HK-2 (cell line): ENCODE measurements at regions not wholly inside any gene's neighbourhood (a gene's known extent, or its start where the extent isn't known, plus 50 kb on each side); places are given as distances from the start of the nearest gene placed in this dataset.

Experiments used
- DNase-seq: peaks from one replicate; pipeline ENCODE4 v3.0.0-alpha.2; 2018; ENCODE audit not compliant: unreplicated experiment

DNA sequence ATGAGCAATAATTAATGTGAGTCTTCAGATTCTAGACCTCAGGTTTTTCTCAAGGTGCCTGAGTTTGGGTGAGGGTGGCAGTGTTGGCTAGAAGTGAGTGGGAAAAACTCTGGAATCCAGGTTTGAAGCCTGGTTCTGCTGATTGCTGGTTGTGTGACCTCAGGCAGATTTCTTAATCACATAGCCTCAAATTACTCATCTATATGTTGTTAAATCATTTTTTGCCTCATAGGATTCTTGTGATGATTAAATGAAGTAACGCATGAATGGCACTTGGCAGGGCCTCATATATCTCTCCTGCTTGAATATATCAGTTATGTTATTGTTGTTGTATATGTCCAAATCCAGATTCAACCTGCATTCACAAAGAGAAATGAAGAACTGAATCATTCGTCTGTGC is 60.5 kb downstream of the NR2F2 start:
- no peak for DNase-seq

DNA sequence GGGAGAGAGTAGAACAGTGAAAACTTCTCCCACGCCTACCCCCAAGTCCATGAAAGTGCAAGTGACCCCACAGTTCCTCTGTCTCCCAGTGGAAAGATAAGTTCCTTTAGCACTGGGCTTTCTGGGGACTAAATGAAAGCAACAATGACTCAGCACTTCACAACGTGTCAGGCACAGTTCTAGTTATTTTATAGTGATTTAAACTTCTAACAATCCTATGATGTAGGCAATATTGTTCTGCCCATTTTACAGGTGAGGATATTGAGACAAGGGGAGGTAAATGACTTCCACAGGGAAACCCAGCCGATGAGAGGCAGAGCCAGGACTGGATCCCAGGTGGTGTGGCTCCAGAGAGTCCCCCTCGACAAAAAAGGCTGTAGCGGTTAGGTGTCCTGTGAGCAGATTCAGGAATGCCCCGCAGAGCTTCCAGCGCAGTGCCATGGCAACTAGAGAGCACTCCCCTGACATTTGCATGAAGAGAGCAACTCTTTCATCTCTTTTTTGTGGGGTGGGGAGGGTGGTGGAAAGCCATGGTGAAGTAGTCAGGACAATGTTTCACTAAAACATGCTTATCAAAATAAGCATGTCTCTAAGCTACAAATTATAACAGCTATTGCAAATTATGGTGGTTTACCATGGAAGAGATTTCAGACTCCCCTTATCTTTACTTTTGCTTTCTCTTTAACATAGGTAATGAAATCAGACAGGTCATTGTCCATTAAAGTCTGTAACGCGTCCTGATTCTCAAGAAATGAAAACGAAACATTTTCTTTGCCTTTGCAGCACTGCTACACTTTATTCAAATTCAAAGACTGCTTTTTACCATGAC is 62.1 kb downstream of the NR2F2 start:
- DNase-seq: no peak

DNA sequence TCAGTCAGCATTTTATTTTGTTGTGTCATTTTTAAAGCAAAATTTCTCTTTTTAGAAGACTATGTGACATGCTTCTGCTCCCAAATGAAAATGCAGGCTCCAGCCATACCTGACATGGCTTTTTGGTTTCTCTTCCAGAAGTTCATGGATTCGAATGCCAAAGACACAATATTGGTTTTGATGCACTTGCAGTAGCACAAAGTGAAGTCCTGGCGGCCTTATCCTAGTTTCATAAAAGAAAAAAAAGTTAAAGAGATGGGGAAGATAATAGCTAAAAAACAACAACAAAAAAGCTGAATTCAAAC is 62.7 kb downstream of the NR2F2 start:
- no peak for DNase-seq

DNA sequence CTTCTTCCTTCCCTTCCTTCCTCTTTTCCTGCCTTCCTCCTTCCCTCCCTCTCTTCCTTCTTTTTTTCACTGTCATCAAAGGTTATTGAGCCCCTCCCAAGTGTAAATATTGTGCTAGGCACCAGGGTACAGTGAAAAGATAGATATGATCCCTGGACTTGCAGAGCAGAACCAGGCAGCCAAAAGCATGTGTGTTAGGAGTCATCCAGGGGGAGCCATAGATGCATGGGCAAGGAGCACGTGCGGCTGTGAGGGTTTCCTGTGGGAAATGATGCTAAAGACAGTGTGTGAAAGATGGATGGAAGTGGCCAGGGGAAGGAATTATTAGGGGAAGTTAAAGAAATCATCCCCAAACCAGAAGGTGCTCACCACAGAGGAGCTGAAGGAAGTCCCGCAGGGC is 65.2 kb downstream of the NR2F2 start:
- DNase-seq: no peak

DNA sequence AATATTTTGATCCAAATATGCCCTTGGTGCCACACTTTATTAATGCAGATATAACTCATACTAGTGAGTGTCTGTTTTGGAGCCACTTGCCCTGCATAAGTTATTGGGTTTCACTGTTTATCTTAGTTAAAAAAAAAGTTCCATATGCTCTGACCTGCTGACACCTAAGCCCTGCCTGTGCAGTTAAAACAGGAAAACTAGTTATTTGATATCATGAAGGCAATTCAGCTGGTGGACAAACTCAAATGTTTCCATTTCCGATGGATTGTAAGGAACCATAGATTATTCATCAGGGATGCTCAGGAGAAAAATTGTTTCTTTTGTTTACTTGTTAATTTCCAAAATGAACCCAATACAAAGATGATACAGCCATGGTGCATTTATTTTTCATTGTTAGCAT is 68.3 kb downstream of the NR2F2 start:
- no peak for DNase-seq

DNA sequence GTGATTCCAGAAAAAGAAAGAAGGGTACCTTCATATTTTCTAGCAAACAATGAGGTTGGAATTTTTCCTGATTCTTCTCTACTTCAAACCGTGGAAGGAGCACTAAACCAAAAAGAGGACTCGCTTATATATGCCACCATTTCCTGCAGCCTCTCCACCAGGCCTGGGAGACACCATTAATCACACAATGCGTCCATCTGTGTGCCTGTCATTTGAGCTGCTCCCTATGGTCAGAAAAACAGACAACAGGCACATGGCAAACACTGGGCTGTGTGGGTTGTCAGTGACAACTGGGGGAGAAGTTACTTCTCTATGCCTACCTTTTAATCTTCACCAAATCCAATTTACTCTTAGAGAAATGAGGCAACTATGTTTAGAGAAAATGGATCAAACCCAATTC is 71.9 kb downstream of the NR2F2 start:
- no peak for DNase-seq

DNA sequence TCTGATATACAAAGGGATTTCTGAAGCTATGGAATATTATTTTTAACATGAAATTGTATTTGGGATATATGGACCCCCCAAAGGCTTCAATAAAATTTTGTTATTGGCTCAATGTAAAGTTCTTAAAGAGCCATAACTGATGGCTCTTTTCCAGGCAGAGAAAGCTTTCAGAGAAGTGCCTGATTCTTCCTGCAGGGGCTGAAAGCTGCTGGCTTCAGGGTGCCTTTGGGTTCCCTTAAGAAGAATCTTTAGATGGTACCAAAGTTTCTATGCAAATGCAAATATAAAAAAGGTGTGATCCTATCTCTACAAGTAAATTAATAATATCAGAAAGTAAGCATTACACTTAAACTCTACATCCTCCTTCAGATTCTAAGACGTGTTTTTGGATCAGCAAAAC is 72.6 kb downstream of the NR2F2 start:
- no peak for DNase-seq

DNA sequence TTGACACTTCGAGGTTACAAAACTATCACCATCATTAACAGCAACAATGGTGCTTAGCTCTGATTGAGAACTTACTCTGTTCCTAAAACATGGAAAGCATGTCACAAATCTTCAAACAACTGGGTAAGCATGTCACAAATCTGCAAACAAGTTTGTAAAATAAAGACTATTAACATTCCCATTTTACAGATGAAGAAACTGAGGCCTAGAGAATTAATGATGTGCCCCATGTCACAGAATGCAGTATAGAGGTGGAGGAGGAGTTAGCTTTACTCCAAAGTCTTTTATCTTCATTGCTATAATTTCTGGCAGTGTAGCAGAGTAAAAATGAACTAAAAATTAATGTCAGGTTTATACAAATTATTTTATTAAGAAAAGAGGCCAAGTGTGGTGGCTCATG is 73.4 kb downstream of the NR2F2 start:
- DNase-seq: no peak

DNA sequence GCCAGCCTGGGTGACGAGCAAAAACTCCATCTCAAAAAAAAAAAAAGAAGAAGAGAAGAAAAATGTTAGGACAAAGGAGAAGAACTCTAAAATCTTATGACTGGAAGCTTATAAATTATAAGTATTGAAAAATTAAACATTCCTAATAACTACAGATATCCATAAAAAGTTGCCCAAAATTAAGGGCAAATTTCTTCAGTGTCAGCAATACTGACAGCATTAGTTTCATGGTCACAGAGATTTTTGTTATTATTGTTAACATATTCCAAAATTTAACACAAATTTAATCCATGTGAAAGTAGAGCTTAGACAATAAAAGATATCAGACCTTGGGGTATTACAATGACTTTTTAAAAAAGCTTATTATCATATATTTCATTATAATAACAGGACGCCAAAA is 74.1 kb downstream of the NR2F2 start:
- no peak for DNase-seq

DNA sequence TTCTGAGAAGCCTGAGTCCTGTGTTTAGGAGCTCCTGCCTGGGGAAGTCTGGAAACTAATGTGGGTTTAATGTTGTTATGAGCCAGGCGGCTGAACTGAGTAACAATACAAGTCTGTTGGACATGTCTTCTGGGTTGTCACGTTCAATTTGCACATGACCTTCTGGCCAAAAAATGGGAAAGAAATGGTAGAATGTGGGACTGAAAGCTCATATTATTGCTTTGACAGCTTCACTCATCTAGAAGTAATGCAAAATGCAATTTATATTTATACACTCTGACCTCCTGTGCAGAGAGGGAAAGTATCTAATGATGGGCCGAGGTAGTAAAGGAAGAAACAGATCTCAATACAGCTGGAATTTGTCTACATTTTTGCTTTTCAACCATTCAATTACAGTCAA is 75.8 kb downstream of the NR2F2 start:
- no peak for DNase-seq

DNA sequence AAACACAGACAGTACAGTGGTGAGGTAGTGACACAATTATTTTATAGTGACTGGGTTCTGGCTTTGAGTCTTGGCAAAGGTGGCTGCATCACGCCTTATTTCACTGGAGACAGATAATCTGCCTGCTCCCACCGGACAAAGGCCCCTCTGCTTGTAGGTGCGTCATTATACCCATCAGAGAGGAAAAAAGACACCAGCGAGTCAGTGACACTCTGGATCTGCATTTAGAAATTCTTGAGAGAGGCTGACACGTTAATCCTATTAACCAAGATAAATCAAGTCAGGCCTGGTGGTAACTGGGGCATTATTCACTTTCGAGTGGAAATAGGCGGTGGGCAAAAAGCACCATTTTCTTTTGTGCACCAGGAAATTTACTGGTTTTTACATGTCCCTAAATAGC is 76.2 kb downstream of the NR2F2 start:
- DNase-seq: no peak

DNA sequence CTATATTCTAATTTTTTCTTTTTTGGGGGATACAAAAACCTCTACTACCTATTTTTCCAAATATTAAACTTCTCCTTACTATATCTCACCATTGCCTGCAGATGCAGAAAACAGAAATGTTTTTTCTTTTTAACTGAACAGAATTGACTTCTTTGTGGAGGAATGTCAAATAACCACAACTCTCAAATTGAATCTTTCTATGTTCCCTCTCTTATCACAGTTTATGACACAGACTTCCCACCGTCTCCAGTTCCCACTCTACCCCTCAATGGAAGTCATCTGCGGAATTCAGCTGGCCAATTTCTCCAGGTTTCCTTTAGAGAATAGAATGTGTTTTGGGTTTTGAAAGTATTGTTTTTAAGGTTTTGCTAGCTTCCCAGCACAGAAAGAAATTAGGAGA is 77.0 kb downstream of the NR2F2 start:
- DNase-seq: no peak

DNA sequence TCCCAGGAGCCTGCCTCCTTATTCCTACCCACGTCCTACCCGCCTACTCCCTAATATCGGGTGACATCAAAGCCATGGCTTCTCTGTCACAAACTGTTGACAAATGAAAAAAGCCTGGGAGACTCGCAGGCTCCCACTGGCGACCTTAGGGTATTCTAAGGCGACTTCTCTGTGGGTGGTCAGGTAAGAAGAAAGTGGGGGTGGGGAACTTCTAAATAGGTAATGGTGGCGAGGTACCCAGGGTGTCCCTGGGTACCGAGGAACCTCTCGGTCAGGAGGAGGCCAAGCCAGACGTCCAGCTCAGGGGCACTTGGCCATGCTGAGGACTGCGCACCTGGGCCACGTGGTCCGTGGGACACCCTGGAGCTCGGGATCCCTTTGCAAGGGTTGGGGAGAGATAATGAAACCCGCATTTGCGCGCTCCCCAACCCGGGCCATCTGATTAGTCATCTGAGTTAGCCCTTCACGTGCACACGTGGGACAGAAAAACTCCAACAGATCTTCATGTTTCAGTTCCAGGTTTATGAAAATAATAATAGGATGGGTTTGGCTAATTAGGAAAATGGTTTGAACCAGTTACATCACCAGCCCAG is 78.2 kb downstream of the NR2F2 start:
- no peak for DNase-seq

DNA sequence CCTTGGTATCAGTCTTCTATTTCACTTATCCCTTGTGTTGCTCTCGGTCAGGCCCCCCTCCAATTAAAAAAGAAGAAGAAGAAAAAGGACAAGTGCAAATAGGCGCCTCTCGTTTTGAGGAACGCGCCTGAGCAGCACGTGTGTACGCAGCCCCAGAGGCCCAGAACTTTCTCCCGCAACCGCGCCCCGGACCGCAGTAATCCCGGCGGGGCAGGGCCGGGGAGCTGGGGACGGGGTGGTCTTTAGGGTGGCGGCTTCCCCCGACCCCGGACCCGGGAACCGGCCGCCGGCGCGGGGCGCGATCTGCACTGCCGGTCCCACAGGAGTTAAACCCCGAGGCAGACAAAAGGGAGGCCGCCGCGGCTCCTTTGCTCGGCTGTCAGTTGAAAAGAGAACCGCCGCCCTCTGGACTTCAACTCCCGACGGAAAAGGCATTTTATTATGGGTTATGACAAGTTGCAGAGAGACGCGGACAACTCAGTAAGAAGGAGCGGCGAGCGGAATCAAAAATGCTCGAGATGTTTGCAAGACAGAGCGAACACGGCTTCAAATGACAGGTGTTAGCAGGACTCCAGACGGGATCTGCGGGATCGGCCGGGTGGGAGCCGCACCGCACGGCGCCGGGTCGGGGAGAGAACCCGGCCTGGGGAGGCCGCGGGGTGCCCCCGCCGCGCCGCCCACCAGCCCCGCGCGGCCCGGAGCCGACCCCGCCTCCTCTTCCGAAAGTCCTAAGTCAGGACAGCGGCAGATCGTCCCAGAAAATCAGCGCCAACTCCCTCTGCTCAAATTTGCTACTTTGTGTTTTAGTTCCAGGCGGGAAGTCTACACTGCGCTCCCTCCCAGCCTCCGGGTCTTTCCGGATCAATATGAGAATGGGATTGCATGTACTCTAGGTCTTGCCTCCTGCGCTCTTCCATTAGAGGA is 79.0 kb downstream of the NR2F2 start:
- no peak for DNase-seq

DNA sequence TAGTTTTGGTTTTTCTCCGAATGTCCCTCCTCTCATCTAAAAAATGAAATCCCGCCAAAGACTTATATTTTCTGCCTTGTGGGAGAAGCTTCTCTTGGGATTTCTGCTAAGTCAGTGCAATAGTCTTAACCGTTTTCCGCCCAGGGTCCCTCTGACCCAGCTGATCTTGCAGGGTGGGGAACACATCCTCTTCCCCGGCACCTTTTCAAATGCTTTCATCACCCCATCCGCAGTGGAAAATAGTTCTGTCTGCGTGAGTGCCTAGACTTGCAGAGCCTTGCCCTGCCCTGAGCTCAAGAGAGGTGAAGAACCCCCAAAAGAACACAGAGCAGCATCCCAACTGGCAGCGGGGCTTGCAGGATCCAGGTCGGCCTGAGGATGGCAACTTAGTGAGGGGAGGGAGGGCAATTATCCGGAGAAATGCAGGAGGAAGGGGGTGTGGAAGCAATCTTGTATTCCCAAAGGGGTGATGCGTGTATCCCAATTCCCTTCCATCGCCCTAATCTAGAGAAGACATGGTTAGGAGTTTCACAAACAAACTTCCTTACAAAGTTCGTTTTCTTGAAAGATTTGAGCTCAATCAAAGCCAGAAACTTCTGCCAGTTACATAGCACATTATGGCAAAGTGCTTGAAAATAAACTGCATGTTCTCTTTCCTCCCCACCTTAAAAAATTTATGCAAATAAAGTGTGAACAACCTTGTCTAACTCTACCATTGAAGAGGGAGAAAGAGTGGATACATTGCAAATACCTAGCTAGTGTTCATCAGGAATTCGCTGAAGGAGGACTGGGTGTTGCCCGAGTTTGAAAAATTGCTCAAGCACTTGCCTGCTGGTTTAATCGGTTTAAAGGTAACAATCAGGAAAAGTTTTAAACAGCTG is 79.9 kb downstream of the NR2F2 start:
- no peak for DNase-seq

DNA sequence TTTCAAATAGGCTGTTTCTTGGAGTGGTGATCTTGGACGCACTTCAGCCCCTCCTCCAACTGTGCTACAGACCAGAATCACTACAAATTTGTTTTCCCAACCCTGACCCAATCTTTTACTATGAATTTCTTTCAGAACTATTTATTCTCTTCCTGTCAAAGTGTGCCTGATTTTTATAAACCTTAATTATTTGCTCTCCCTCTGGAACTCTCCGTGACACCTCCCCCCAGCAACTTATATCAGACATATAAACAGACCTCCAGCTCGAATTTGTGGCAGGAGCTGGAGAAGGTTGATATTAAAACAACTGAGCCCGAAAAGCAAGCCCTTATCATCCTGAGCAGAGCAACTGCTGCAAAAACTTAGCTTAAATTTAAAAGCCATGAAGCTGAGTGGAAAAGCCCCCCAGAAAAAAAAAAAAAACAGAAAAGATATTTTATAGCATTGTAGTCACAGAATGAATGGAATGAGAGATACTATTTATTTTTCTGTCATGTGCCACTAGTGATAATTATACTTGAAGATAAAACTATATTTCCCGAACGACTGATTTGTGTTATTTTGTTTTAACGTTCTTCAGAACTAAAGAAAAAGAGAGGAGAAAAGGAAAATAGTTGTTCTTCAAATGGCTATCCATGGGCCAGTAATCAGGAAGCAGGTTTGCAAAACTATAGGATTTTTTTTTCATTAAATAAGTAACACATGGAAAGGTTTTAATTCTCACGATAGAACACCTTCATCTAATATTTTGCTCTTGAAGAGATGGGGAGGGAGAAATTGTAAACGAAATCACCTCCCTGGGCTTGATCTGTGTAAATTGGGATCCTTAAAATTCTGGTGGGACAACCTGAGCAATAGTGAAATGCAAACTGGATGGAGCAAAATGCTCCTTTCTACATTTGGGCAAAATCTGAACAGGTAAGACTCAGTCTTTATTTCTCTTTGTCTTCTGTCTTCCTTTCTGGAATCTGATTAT is 80.8 kb downstream of the NR2F2 start:
- no peak for DNase-seq

DNA sequence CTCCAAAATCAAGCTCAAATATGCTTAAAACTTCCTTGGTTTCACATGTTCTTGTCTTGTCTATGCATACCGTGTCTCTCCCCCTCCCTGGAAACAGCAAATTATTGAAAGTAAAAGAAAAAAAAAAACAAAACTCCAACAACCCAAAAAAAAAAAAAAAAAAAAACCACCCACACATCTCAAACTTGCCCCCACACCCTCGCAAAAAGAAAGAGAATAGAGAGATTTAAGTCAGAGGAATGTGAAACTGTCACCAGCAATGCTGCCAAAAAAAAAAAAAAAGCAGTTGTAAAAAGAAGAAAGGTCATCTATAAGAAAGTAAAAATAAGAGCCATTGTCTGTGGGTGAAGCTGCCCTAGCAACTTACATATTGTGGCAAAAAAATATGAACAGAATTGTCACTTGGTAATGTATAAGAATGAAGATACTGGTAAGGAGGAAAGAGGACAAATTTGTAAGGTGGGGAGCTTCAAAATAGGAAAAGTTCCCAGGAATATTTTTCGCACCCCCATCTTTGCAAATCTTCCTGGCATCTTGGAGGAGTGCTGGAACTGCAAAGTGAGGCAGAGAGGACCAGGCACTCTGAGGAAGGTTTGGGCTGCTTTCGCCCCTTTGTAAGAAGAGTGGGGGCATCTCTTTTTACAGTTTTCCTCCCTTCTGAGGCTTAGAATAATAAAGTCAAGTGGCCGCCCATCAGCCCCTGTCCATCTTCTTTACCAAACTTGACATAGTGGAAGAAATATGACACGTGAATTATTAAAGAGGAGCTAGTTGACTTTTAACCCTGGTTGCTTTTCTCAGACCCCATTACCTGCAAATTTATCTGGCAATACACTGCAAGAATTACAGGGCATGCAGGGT is 81.8 kb downstream of the NR2F2 start:
- no peak for DNase-seq

DNA sequence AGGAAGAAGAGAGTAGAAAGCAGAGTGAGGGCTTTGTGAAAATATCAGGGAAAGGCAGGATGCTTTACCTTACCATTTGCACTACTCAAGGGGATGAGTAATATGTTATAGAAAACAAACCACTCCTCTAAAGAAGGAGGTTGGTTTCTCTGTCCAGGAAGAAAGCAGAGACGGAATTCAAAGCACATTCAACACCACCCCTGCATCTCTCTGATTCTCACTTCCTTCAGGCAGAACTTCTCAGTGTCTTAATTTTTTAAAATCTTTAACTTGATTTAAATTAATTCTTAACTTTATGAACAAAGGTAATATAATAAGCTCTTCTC is 82.4 kb downstream of the NR2F2 start:
- DNase-seq: no peak

DNA sequence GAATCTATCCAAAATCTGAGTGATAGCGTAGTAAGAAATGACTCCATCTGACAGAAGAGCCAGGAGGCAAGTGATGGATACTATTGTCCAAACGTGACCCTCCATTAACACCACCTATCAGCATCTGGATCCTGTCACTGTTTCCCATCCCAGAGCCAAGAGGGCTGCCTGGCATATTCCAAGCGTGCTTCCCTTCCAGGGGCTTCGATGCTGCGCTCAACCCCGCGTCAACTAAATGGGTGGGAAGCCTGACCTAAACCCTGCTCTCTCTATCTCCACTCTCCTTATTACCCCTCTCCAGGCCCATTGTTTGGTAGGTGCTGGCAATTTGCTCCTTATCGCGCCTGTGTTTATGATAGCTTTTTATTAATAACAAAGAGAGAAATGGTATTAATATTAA is 83.2 kb downstream of the NR2F2 start:
- no peak for DNase-seq

DNA sequence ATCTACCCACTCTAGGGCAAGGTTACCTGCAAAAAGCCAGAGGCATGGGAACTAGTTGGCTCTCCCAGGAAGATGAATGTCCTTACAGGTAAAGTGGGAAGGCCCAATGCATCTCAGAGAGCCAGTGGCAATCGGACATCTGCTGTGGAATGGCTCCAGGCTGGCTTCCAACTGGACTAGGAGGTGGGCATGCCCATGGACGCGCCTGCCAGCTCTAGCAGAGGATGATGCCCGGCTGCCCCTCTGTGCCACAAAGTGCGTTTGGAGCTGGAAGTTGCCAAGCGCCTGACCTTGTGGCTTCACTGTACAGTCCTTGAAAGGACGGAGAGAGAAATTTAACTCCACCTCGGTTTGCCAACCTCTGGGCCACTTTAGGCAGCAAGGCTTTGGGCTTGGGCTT is 84.4 kb downstream of the NR2F2 start:
- DNase-seq: no peak
